ENCODE measurements at regions not wholly inside any gene's neighbourhood (a gene's known extent, or its start where the extent isn't known, plus 50 kb on each side); places are given as distances from the start of the nearest gene placed in this dataset.
"Not testable (repeated sequence)": the region's sequence is repeated elsewhere in the genome, so short reads cannot be mapped to it uniquely, and the experiment has no call there.

DNA sequence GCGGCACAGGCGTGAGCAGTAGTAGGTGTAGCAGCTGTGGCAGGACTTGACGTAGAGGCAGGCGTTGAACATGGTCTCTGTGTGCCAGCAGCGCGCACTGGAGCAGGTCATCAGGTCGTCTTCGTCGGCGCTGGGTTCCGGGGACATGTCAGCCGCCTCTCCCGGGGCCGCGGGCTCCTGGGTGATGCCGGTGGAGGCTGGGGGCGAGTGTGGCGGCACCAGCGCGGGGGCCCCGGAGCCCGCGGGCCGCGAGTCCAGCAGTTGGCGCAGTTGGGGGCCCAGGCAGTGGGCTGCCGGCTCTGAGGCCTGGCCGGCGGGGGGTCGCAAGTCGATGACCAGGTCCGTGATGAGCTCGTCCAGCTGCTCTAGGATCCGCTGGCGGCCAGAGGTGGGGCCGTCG lies 249.9 kb downstream of the ANKRD30B start:
- TF ChIP-seq CTCF (IDR thresholded peaks at IDR 0.05; ENCODE audit: low read depth, low read length, poor library complexity, severe bottlenecking); EZH2phosphoT487 (IDR thresholded peaks at IDR 0.05; ENCODE audit: borderline replicate concordance, low read length): not testable (repeated sequence)

Measured in DOHH2 (cell line).